ENCODE measurements at regions not wholly inside any gene's neighbourhood (a gene's known extent, or its start where the extent isn't known, plus 50 kb on each side); places are given as distances from the start of the nearest gene placed in this dataset.

- TF ChIP-seq, protein P1, sequence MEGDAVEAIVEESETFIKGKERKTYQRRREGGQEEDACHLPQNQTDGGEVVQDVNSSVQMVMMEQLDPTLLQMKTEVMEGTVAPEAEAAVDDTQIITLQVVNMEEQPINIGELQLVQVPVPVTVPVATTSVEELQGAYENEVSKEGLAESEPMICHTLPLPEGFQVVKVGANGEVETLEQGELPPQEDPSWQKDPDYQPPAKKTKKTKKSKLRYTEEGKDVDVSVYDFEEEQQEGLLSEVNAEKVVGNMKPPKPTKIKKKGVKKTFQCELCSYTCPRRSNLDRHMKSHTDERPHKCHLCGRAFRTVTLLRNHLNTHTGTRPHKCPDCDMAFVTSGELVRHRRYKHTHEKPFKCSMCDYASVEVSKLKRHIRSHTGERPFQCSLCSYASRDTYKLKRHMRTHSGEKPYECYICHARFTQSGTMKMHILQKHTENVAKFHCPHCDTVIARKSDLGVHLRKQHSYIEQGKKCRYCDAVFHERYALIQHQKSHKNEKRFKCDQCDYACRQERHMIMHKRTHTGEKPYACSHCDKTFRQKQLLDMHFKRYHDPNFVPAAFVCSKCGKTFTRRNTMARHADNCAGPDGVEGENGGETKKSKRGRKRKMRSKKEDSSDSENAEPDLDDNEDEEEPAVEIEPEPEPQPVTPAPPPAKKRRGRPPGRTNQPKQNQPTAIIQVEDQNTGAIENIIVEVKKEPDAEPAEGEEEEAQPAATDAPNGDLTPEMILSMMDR (IDR thresholded peaks at IDR 0.05): no peak
- TF ChIP-seq EZH2phosphoT487 (IDR thresholded peaks at IDR 0.05) (no peak), EZH2 (IDR thresholded peaks at IDR 0.05) (no peak)
Observed at GRCh38 chr4:151575646-151576045, 166.7 kb downstream of the FHIP1A start.

Measured in neural progenitor cell (in vitro differentiated cells).